HG03565 (cell line): ENCODE measurements at regions not wholly inside any gene's neighbourhood (a gene's known extent, or its start where the extent isn't known, plus 50 kb on each side); places are given as distances from the start of the nearest gene placed in this dataset.

Experiments
- ATAC-seq: cut with Tn5 transposase; IDR thresholded peaks from one replicate; pipeline ENCODE4 v1.9.1; 2021; ENCODE audit warnings: mild to moderate bottlenecking, moderate library complexity; ENCODE audit not compliant: unreplicated experiment

GRCh38 chr16:85383836-85384832, 229.0 kb upstream of the GSE1 start:
- ATAC-seq = no peak

GRCh38 chr16:85384833-85385462, 228.2 kb upstream of the GSE1 start:
- ATAC-seq = no peak

- ATAC-seq = no peak
These were observed 227.4 kb upstream of the GSE1 start for GRCh38 chr16:85385463-85386331.

- no peak for ATAC-seq
These were observed 226.5 kb upstream of the GSE1 start for GRCh38 chr16:85386467-85387170.

- no peak for ATAC-seq
These were observed 226.0 kb upstream of the GSE1 start for GRCh38 chr16:85387171-85387507.

GRCh38 chr16:85387731-85388295, 225.3 kb upstream of the GSE1 start:
- ATAC-seq = no peak

- no peak for ATAC-seq
These were observed 223.2 kb upstream of the GSE1 start for GRCh38 chr16:85389679-85390470.

- no peak for ATAC-seq
These were observed 222.5 kb upstream of the GSE1 start for GRCh38 chr16:85390511-85391174.

GRCh38 chr16:85391175-85391707, 221.9 kb upstream of the GSE1 start:
- no peak for ATAC-seq

GRCh38 chr16:85391769-85392583, 221.1 kb upstream of the GSE1 start:
- ATAC-seq = no peak

- ATAC-seq = no peak
These were observed 220.1 kb upstream of the GSE1 start for GRCh38 chr16:85392756-85393673.

GRCh38 chr16:85393674-85394451, 219.3 kb upstream of the GSE1 start:
- ATAC-seq = no peak

- no peak for ATAC-seq
These were observed 218.5 kb upstream of the GSE1 start for GRCh38 chr16:85394456-85395206.

- ATAC-seq = no peak
These were observed 217.8 kb upstream of the GSE1 start for GRCh38 chr16:85395207-85395912.
